ENCODE measurements at regions not wholly inside any gene's neighbourhood (a gene's known extent, or its start where the extent isn't known, plus 50 kb on each side); places are given as distances from the start of the nearest gene placed in this dataset.
"Not testable (repeated sequence)": the region's sequence is repeated elsewhere in the genome, so short reads cannot be mapped to it uniquely, and the experiment has no call there.

DNA sequence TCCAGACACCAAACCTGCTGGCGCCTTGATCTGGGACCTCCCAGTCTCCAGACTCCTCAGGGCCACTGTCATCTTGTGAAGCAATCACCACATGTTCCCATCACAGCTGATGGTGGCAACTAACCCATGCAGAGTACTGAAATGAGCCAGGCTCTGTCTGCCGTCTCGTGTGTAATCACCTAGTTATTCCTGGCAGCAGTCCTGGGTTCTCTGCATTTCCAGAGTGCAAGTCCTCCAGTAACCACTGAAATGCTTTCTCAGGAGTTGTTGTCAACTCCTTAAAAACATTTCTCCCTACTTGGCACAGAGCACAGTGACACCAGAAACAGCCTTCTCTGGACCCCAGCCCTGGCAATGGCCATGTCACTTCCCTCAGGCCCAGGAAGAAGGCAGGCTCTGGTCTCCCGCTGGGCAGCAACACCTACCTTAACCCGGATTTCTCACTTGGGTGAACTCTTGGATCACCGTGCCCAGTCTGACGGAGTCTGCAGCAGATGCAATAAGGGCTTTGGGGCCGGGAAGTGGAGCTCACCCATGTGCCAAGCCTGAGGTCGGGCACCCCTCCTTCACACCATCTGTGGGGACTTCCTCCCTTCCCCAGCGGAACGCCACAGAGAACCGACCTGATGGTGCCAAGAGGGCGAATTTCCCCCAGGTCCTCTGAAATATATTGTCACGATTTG lies 189.5 kb upstream of the NPAP1 start:
- TF ChIP-seq, protein P1, sequence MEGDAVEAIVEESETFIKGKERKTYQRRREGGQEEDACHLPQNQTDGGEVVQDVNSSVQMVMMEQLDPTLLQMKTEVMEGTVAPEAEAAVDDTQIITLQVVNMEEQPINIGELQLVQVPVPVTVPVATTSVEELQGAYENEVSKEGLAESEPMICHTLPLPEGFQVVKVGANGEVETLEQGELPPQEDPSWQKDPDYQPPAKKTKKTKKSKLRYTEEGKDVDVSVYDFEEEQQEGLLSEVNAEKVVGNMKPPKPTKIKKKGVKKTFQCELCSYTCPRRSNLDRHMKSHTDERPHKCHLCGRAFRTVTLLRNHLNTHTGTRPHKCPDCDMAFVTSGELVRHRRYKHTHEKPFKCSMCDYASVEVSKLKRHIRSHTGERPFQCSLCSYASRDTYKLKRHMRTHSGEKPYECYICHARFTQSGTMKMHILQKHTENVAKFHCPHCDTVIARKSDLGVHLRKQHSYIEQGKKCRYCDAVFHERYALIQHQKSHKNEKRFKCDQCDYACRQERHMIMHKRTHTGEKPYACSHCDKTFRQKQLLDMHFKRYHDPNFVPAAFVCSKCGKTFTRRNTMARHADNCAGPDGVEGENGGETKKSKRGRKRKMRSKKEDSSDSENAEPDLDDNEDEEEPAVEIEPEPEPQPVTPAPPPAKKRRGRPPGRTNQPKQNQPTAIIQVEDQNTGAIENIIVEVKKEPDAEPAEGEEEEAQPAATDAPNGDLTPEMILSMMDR (IDR thresholded peaks at IDR 0.05): not testable (repeated sequence)
- not testable (repeated sequence) for TF ChIP-seq EP300 (IDR thresholded peaks at IDR 0.05)
